ENCODE measurements at regions not wholly inside any gene's neighbourhood (a gene's known extent, or its start where the extent isn't known, plus 50 kb on each side); places are given as distances from the start of the nearest gene placed in this dataset.

GRCh38 chr17:73770849-73771229, 126.6 kb upstream of the SDK2 start:
- Histone ChIP-seq H3K4me1 (peaks cover 13 to 27% of the 10 kb centered on the region in 2 donors), H3K27ac (peak overlapping the region in 1 of 2 donors; percentile 54), H3K9me3 (no peaks in the 10 kb centered on the region), H3K36me3 (no peaks in the 10 kb centered on the region), H3K27me3 (no peaks in the 10 kb centered on the region), H3K4me3 (peak overlapping the region in 1 of 2 donors; percentile 3)
- TF ChIP-seq CTCF (IDR thresholded peaks at IDR 0.05), result no peak
- intact Hi-C loops (cut with DNase I), result loop anchor here (5.0 to 10.0 kb wide), 3 partner anchors 271 to 674 kb away; partner anchors contain the start of gene RPL38
- DNase-seq (ENCODE audit: low spot score in 2 of 2), result no peak

- no peaks in the 10 kb centered on the region for H3K27me3 ChIP-seq
- H3K36me3 ChIP-seq, result no peaks in the 10 kb centered on the region
- H3K9me3 ChIP-seq, result no peaks in the 10 kb centered on the region
- H3K4me3 ChIP-seq, result no peak overlapping the region
- TF ChIP-seq CTCF (IDR thresholded peaks at IDR 0.05), result no peak
- peaks cover 13 to 27% of the 10 kb centered on the region in 2 donors for H3K4me1 ChIP-seq
- intact Hi-C loops (cut with DNase I), result loop anchor here (5.0 to 10.0 kb wide), 3 partner anchors 270 to 673 kb away; partner anchors contain the start of gene RPL38
- no peak for DNase-seq (ENCODE audit: low spot score in 2 of 2)
- H3K27ac ChIP-seq, result no peak overlapping the region
Measured at GRCh38 chr17:73772107-73772705, 128.0 kb upstream of the SDK2 start.

GRCh38 chr17:73773702-73774101, 129.5 kb upstream of the SDK2 start:
- Histone ChIP-seq H3K27me3 (no peaks in the 10 kb centered on the region), H3K9me3 (no peaks in the 10 kb centered on the region), H3K4me3 (no peak overlapping the region), H3K27ac (no peak overlapping the region), H3K4me1 (peaks cover 13 to 27% of the 10 kb centered on the region in 2 donors), H3K36me3 (no peaks in the 10 kb centered on the region)
- TF ChIP-seq CTCF (IDR thresholded peaks at IDR 0.05), result no peak
- no peak for DNase-seq (ENCODE audit: low spot score in 2 of 2)
- intact Hi-C loops (cut with DNase I), result loop anchor here (5.0 to 10.0 kb wide), 3 partner anchors 269 to 671 kb away; partner anchors contain the start of gene RPL38

DNA sequence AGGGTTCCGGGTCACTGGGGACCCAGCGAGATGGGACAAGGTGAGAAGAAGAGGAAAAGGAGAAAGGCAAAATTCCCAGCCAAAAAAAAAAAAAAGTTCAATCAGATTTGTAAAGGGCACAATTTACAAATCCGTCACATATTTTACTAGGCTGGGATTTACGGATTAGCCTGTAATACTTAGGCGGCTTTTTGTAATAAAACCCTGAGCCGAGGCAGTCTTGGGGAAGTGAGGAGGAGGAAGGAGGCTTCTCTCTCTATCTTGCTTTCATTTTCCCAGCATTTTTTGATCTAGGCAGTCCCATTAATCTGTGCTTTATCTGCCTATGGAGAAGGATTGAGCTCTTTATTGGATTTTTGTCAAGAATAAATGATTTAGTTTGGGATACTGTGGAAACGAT, 130.6 kb upstream of the SDK2 start:
- no peak overlapping the region for H3K27ac ChIP-seq
- TF ChIP-seq CTCF (IDR thresholded peaks at IDR 0.05), result no peak

GRCh38 chr17:73776351-73777130, 132.3 kb upstream of the SDK2 start:
- Histone ChIP-seq H3K4me3 (no peak overlapping the region), H3K4me1 (peaks cover 6 to 11% of the 10 kb centered on the region in 2 donors), H3K9me3 (no peaks in the 10 kb centered on the region), H3K36me3 (no peaks in the 10 kb centered on the region), H3K27ac (no peak overlapping the region), H3K27me3 (no peaks in the 10 kb centered on the region)
- intact Hi-C loops (cut with DNase I), result loop anchor here (10.0 kb wide), 2 partner anchors 428 to 668 kb away; partner anchors contain the start of gene RPL38
- TF ChIP-seq CTCF (IDR thresholded peaks at IDR 0.05), result no peak
- DNase-seq (ENCODE audit: low spot score in 2 of 2), result no peak

More for the DNA sequence above, 130.6 kb upstream of the SDK2 start:
- H3K4me3 ChIP-seq, result no peak overlapping the region
- no peaks in the 10 kb centered on the region for H3K36me3 ChIP-seq
- no peaks in the 10 kb centered on the region for H3K27me3 ChIP-seq
- no peaks in the 10 kb centered on the region for H3K9me3 ChIP-seq
- peaks cover 13 to 27% of the 10 kb centered on the region in 2 donors for H3K4me1 ChIP-seq
- intact Hi-C loops (cut with DNase I), result loop anchor here (5.0 to 10.0 kb wide), 3 partner anchors 267 to 670 kb away; partner anchors contain the start of gene RPL38
- no peak for DNase-seq (ENCODE audit: low spot score in 2 of 2)
